Chondrocyte (in vitro differentiated cells): ENCODE measurements at regions not wholly inside any gene's neighbourhood (a gene's known extent, or its start where the extent isn't known, plus 50 kb on each side); places are given as distances from the start of the nearest gene placed in this dataset.

Experiments
- DNase-seq: peaks from one replicate; pipeline ENCODE4 v3.0.0; 2021; ENCODE audit warnings: mixed read lengths, low spot score
- H3K27ac Mint-ChIP-seq: one replicate; pipeline ENCODE4 v1.8.0; 2021; ENCODE audit warnings: mild to moderate bottlenecking, moderate library complexity, mixed read lengths; ENCODE audit not compliant: unreplicated experiment
- H3K27me3 Mint-ChIP-seq: 2 replicates; pipeline ENCODE4 v1.8.0; 2021; ENCODE audit warnings: low read depth, mixed read lengths
- H3K36me3 Mint-ChIP-seq: 2 replicates; pipeline ENCODE4 v1.8.0; 2021; ENCODE audit warnings: low read depth, mixed read lengths
- H3K4me1 Mint-ChIP-seq: 2 replicates; pipeline ENCODE4 v1.8.0; 2021; ENCODE audit warnings: low read depth, mild to moderate bottlenecking, mixed read lengths
- H3K4me3 Mint-ChIP-seq: one replicate; pipeline ENCODE4 v1.8.0; 2021; ENCODE audit warnings: mild to moderate bottlenecking, moderate library complexity, mixed read lengths; ENCODE audit not compliant: unreplicated experiment
- H3K9me3 Mint-ChIP-seq: 2 replicates; pipeline ENCODE4 v1.8.0; 2021; ENCODE audit warnings: low read depth, mixed read lengths
- CTCF ChIP-seq: fragments of 200-600 bp; sonication (generic); IDR thresholded peaks from 2 replicates; pipeline ENCODE4 v1.5.0; 2021; ENCODE audit warnings: antibody characterized with exemption, mild to moderate bottlenecking, moderate library complexity

GRCh38 chr2:151071906-151072305, 189.8 kb downstream of the RBM43 start:
- no peak for TF ChIP-seq CTCF
- Mint-ChIP-seq H3K27me3 (no peaks in the 10 kb centered on the region), H3K4me1 (peaks cover 16% of the 10 kb centered on the region), H3K27ac (no peak overlapping the region), H3K9me3 (peaks cover 11% of the 10 kb centered on the region), H3K4me3 (no peak overlapping the region), H3K36me3 (peaks cover 3% of the 10 kb centered on the region)
- DNase-seq: no peak

GRCh38 chr2:151071382-151071781, 190.3 kb downstream of the RBM43 start:
- Mint-ChIP-seq H3K9me3 (peaks cover 10% of the 10 kb centered on the region), H3K27ac (no peak overlapping the region), H3K36me3 (peaks cover 3% of the 10 kb centered on the region), H3K4me3 (no peak overlapping the region), H3K4me1 (peaks cover 16% of the 10 kb centered on the region), H3K27me3 (no peaks in the 10 kb centered on the region)
- DNase-seq: no peak
- TF ChIP-seq CTCF: peak; percentile 63

GRCh38 chr2:151070253-151070652, 191.4 kb downstream of the RBM43 start:
- peaks cover 3% of the 10 kb centered on the region for H3K36me3 Mint-ChIP-seq
- no peaks in the 10 kb centered on the region for H3K27me3 Mint-ChIP-seq
- H3K27ac Mint-ChIP-seq: no peak overlapping the region
- no peak overlapping the region for H3K4me3 Mint-ChIP-seq
- peaks cover 6% of the 10 kb centered on the region for H3K9me3 Mint-ChIP-seq
- H3K4me1 Mint-ChIP-seq: peaks cover 16% of the 10 kb centered on the region
- no peak for TF ChIP-seq CTCF
- DNase-seq: no peak

GRCh38 chr2:151067658-151068369, 193.8 kb downstream of the RBM43 start:
- Mint-ChIP-seq H3K27ac (no peak overlapping the region), H3K27me3 (no peaks in the 10 kb centered on the region), H3K4me1 (peaks cover 16% of the 10 kb centered on the region)

GRCh38 chr2:151063271-151063670, 198.4 kb downstream of the RBM43 start:
- peaks cover 6% of the 10 kb centered on the region for H3K4me1 Mint-ChIP-seq
- H3K36me3 Mint-ChIP-seq: no peaks in the 10 kb centered on the region
- no peak for TF ChIP-seq CTCF
- H3K27me3 Mint-ChIP-seq: no peaks in the 10 kb centered on the region
- H3K4me3 Mint-ChIP-seq: no peak overlapping the region
- H3K9me3 Mint-ChIP-seq: peaks cover 3% of the 10 kb centered on the region
- H3K27ac Mint-ChIP-seq: no peak overlapping the region
- no peak for DNase-seq

More at GRCh38 chr2:151067658-151068369, 193.8 kb downstream of the RBM43 start:
- Mint-ChIP-seq H3K4me3 (no peak overlapping the region), H3K9me3 (no peaks in the 10 kb centered on the region), H3K36me3 (no peaks in the 10 kb centered on the region)
- TF ChIP-seq CTCF: no peak
- DNase-seq: no peak
